NT2/D1 (cell line): ENCODE measurements at regions not wholly inside any gene's neighbourhood (a gene's known extent, or its start where the extent isn't known, plus 50 kb on each side); places are given as distances from the start of the nearest gene placed in this dataset.
A peak's percentile ranks its signal among the peaks of the same experiment; 100 is the strongest.

Source experiments
- DNase-seq: peaks from one replicate; pipeline ENCODE4 v3.0.0-alpha.2; 2011; ENCODE audit warnings: low read depth, low spot score
- H3K27me3 ChIP-seq: 2 replicates; pipeline ENCODE4 v1.6.0; 2011; ENCODE audit warnings: mild to moderate bottlenecking; ENCODE audit not compliant: insufficient read length, insufficient read depth
- H3K36me3 ChIP-seq: 2 replicates; pipeline ENCODE4 v1.6.1; 2011; ENCODE audit warnings: mild to moderate bottlenecking, low read length, mixed read lengths; ENCODE audit not compliant: insufficient read depth, insufficient read length
- H3K4me1 ChIP-seq: 2 replicates; pipeline ENCODE4 v1.5.1; 2011; ENCODE audit not compliant: insufficient read depth, insufficient read length
- H3K4me3 ChIP-seq: 2 replicates; pipeline ENCODE4 v1.5.1; 2011; ENCODE audit warnings: low read depth; ENCODE audit not compliant: insufficient read length
- H3K9ac ChIP-seq: 2 replicates; pipeline ENCODE4 v1.6.0; 2011; ENCODE audit warnings: low read depth; ENCODE audit not compliant: insufficient read length
- H3K9me3 ChIP-seq: 2 replicates; pipeline ENCODE4 v1.5.1; 2011; ENCODE audit warnings: mild to moderate bottlenecking, low read length; ENCODE audit not compliant: insufficient read depth
- SUZ12 ChIP-seq: IDR thresholded peaks from 2 replicates; pipeline ENCODE4 v1.6.1; 2011; ENCODE audit not compliant: insufficient read length, insufficient read depth; ENCODE audit errors: extremely low read depth
- YY1 ChIP-seq: IDR thresholded peaks from 2 replicates; pipeline ENCODE4 v1.6.1; 2011; ENCODE audit not compliant: insufficient read length, insufficient read depth
- ZNF274 ChIP-seq: IDR thresholded peaks from 2 replicates; pipeline ENCODE4 v1.6.1; 2011; ENCODE audit warnings: mild to moderate bottlenecking, low read depth, low read length

- H3K9ac ChIP-seq: no peak overlapping the region
- no peaks in the 10 kb centered on the region for H3K36me3 ChIP-seq
- no peak for TF ChIP-seq YY1
- TF ChIP-seq ZNF274: no peak
- no peak for TF ChIP-seq SUZ12
- H3K4me1 ChIP-seq: no peaks in the 10 kb centered on the region
- no peak for DNase-seq
- H3K9me3 ChIP-seq: peaks cover 10% of the 10 kb centered on the region
- no peaks in the 10 kb centered on the region for H3K27me3 ChIP-seq
- H3K4me3 ChIP-seq: no peak overlapping the region
These were observed 154.2 kb upstream of the KYNU start for GRCh38 chr2:142723236-142723635.

- Histone ChIP-seq H3K9me3 (peaks cover 4% of the 10 kb centered on the region), H3K4me3 (no peak overlapping the region), H3K27me3 (no peaks in the 10 kb centered on the region), H3K9ac (no peak overlapping the region), H3K4me1 (no peaks in the 10 kb centered on the region), H3K36me3 (no peaks in the 10 kb centered on the region)
- DNase-seq: no peak
- TF ChIP-seq SUZ12: no peak
- TF ChIP-seq YY1: no peak
- TF ChIP-seq ZNF274: no peak
These were observed 154.9 kb upstream of the KYNU start for GRCh38 chr2:142722569-142722968.

- Histone ChIP-seq H3K27me3 (no peaks in the 10 kb centered on the region), H3K36me3 (no peaks in the 10 kb centered on the region), H3K4me1 (no peaks in the 10 kb centered on the region), H3K4me3 (no peak overlapping the region), H3K9ac (no peak overlapping the region), H3K9me3 (no peaks in the 10 kb centered on the region)
- TF ChIP-seq ZNF274 (no peak), YY1 (no peak), SUZ12 (no peak)
- no peak for DNase-seq
These were observed 155.4 kb upstream of the KYNU start for GRCh38 chr2:142722086-142722485.

- no peaks in the 10 kb centered on the region for H3K9me3 ChIP-seq
- H3K9ac ChIP-seq: no peak overlapping the region
- no peak overlapping the region for H3K4me3 ChIP-seq
- no peaks in the 10 kb centered on the region for H3K27me3 ChIP-seq
- DNase-seq: peak; percentile 38
- no peaks in the 10 kb centered on the region for H3K36me3 ChIP-seq
- no peaks in the 10 kb centered on the region for H3K4me1 ChIP-seq
- TF ChIP-seq SUZ12: no peak
- no peak for TF ChIP-seq ZNF274
- no peak for TF ChIP-seq YY1
These were observed 156.4 kb upstream of the KYNU start for GRCh38 chr2:142721015-142721414.

GRCh38 chr2:142718576-142719155, 158.8 kb upstream of the KYNU start:
- Histone ChIP-seq H3K36me3 (no peaks in the 10 kb centered on the region), H3K9ac (no peak overlapping the region), H3K27me3 (no peaks in the 10 kb centered on the region), H3K4me3 (no peak overlapping the region), H3K4me1 (no peaks in the 10 kb centered on the region), H3K9me3 (no peaks in the 10 kb centered on the region)
- no peak for DNase-seq
- TF ChIP-seq SUZ12: no peak

- H3K36me3 ChIP-seq: no peaks in the 10 kb centered on the region
- no peaks in the 10 kb centered on the region for H3K9me3 ChIP-seq
- no peak overlapping the region for H3K9ac ChIP-seq
- peak; percentile 44 for DNase-seq
- no peaks in the 10 kb centered on the region for H3K27me3 ChIP-seq
- no peak for TF ChIP-seq ZNF274
- TF ChIP-seq YY1: no peak
- no peak for TF ChIP-seq SUZ12
- no peaks in the 10 kb centered on the region for H3K4me1 ChIP-seq
- no peak overlapping the region for H3K4me3 ChIP-seq
These were observed 160.8 kb upstream of the KYNU start for GRCh38 chr2:142716463-142717242.

- no peaks in the 10 kb centered on the region for H3K4me1 ChIP-seq
- no peak for TF ChIP-seq YY1
- no peak for TF ChIP-seq SUZ12
- TF ChIP-seq ZNF274: no peak
- H3K27me3 ChIP-seq: no peaks in the 10 kb centered on the region
- H3K9ac ChIP-seq: no peak overlapping the region
- no peak overlapping the region for H3K4me3 ChIP-seq
- H3K36me3 ChIP-seq: no peaks in the 10 kb centered on the region
- no peak for DNase-seq
- H3K9me3 ChIP-seq: no peaks in the 10 kb centered on the region
These were observed 162.9 kb upstream of the KYNU start for GRCh38 chr2:142714600-142714999.
